MV-4-11 (cell line): ENCODE measurements at regions not wholly inside any gene's neighbourhood (a gene's known extent, or its start where the extent isn't known, plus 50 kb on each side); places are given as distances from the start of the nearest gene placed in this dataset.
A peak's percentile ranks its signal among the peaks of the same experiment; 100 is the strongest.

Experiments used
- DNase-seq: peaks from one replicate; lab custom pipeline; 2025; lab: John Stamatoyannopoulos, UW

GRCh38 chr9:129506041-129506440 is 114.9 kb downstream of the C9orf50 start:
- no peak for DNase-seq

GRCh38 chr9:129505270-129505902 is 115.5 kb downstream of the C9orf50 start:
- no peak for DNase-seq

GRCh38 chr9:129504404-129504803 is 116.5 kb downstream of the C9orf50 start:
- DNase-seq, result no peak

- no peak for DNase-seq
Measured at GRCh38 chr9:129501771-129502319, 119.1 kb downstream of the C9orf50 start.

- DNase-seq, result no peak
Measured at GRCh38 chr9:129500863-129501770, 119.8 kb downstream of the C9orf50 start.

GRCh38 chr9:129500161-129500862 is 120.6 kb downstream of the C9orf50 start:
- no peak for DNase-seq

- DNase-seq, result no peak
Measured at GRCh38 chr9:129498451-129499384, 122.2 kb downstream of the C9orf50 start.

GRCh38 chr9:129497813-129498450 is 123.0 kb downstream of the C9orf50 start:
- DNase-seq, result no peak

GRCh38 chr9:129497005-129497812 is 123.7 kb downstream of the C9orf50 start:
- DNase-seq, result no peak

GRCh38 chr9:129496473-129497004 is 124.4 kb downstream of the C9orf50 start:
- DNase-seq, result peak; percentile 83

- DNase-seq, result peak; percentile 81
Measured at GRCh38 chr9:129495620-129496472, 125.1 kb downstream of the C9orf50 start.

- DNase-seq, result no peak
Measured at GRCh38 chr9:129494113-129494789, 126.7 kb downstream of the C9orf50 start.

- no peak for DNase-seq
Measured at GRCh38 chr9:129493706-129494047, 127.2 kb downstream of the C9orf50 start.

GRCh38 chr9:129493002-129493705 is 127.7 kb downstream of the C9orf50 start:
- no peak for DNase-seq

GRCh38 chr9:129491487-129491855 is 129.4 kb downstream of the C9orf50 start:
- peak; percentile 21 for DNase-seq

GRCh38 chr9:129490583-129491486 is 130.1 kb downstream of the C9orf50 start:
- DNase-seq, result no peak
